SU-DHL-6 (cell line): ENCODE measurements at regions not wholly inside any gene's neighbourhood (a gene's known extent, or its start where the extent isn't known, plus 50 kb on each side); places are given as distances from the start of the nearest gene placed in this dataset.

ENCODE experiments used
- H2AFZ ChIP-seq: fragments of 200-600 bp; sonication (generic); 2 replicates; pipeline ENCODE4 v1.6.1; 2014; ENCODE audit warnings: low read depth, mild to moderate bottlenecking, moderate library complexity, mixed read lengths, antibody characterized with exemption, low read length; ENCODE audit not compliant: severe bottlenecking
- H3F3A ChIP-seq: fragments of 200-600 bp; shearing (Covaris generic); 2 replicates; pipeline ENCODE4 v1.6.0; 2016; ENCODE audit warnings: antibody characterized with exemption, mild to moderate bottlenecking; ENCODE audit not compliant: insufficient read depth
- H3K27ac ChIP-seq: fragments of 200-600 bp; sonication (generic); 2 replicates; pipeline ENCODE4 v1.5.1; 2016; ENCODE audit warnings: low read depth, mild to moderate bottlenecking, low read length, moderate library complexity, mixed read lengths
- H3K27me3 ChIP-seq: fragments of 200-600 bp; sonication (generic), shearing (Covaris generic); 2 replicates; pipeline ENCODE4 v1.6.0; 2014; ENCODE audit warnings: mild to moderate bottlenecking, low read length
- H3K36me3 ChIP-seq: fragments of 200-600 bp; sonication (generic); 2 replicates; pipeline ENCODE4 v1.6.1; 2014; ENCODE audit warnings: mild to moderate bottlenecking, low read length, mixed read lengths
- H3K4me2 ChIP-seq: fragments of 300-600, 200-600 bp; shearing (Covaris generic), sonication (generic); 2 replicates; pipeline ENCODE4 v1.6.0; 2014; ENCODE audit warnings: low read length, low read depth, mild to moderate bottlenecking; ENCODE audit not compliant: poor library complexity, severe bottlenecking
- H3K4me3 ChIP-seq: fragments of 200-600 bp; sonication (generic); 2 replicates; pipeline ENCODE4 v1.5.1; 2014; ENCODE audit warnings: antibody characterized with exemption, low read length, mild to moderate bottlenecking, mixed read lengths; ENCODE audit not compliant: insufficient read depth, poor library complexity, severe bottlenecking
- H3K79me2 ChIP-seq: fragments of 200-600 bp; sonication (generic); 2 replicates; pipeline ENCODE4 v1.6.1; 2014; ENCODE audit warnings: mild to moderate bottlenecking, low read length, moderate library complexity; ENCODE audit not compliant: insufficient read depth
- H3K9ac ChIP-seq: fragments of 200-600 bp; sonication (generic); 2 replicates; pipeline ENCODE4 v1.7.0; 2014; ENCODE audit warnings: mild to moderate bottlenecking, low read length
- H3K9me2 ChIP-seq: fragments of 200-600 bp; sonication (generic); replicated peaks from 2 replicates; pipeline ENCODE4 v1.6.1; 2014; ENCODE audit warnings: low read length; ENCODE audit not compliant: insufficient read depth
- H3K9me3 ChIP-seq: fragments of 200-600 bp; sonication (generic); 2 replicates; pipeline ENCODE4 v1.6.1; 2014; ENCODE audit warnings: low read length, mixed read lengths; ENCODE audit not compliant: insufficient read depth
- H4K20me1 ChIP-seq: fragments of 200-600 bp; sonication (generic); 2 replicates; pipeline ENCODE4 v1.6.1; 2014; ENCODE audit warnings: low read depth, mild to moderate bottlenecking, antibody characterized with exemption, low read length, moderate library complexity, mixed read lengths
- CTCF ChIP-seq: fragments of 200-600 bp; sonication (generic); IDR thresholded peaks from one replicate; pipeline ENCODE4 v1.5.1; 2017; ENCODE audit warnings: antibody characterized with exemption, mild to moderate bottlenecking, low read length, moderate library complexity; ENCODE audit not compliant: insufficient read depth, poor library complexity, severe bottlenecking
- EZH2phosphoT487 ChIP-seq: fragments of 200-600 bp; sonication (generic), shearing (Covaris generic); conservative IDR thresholded peaks from 2 replicates; pipeline ENCODE4 v1.6.1; 2018; ENCODE audit warnings: mild to moderate bottlenecking, antibody characterized with exemption, low read length, moderate library complexity, mixed read lengths

- H4K20me1 ChIP-seq, result no peaks in the 10 kb centered on the region
- no peaks in the 10 kb centered on the region for H3K79me2 ChIP-seq
- no peak overlapping the region for H3K4me3 ChIP-seq
- H3K27me3 ChIP-seq, result no peaks in the 10 kb centered on the region
- H3F3A ChIP-seq, result no peaks in the 10 kb centered on the region
- no peaks in the 10 kb centered on the region for H3K9me3 ChIP-seq
- H3K27ac ChIP-seq, result no peak overlapping the region
- TF ChIP-seq CTCF (no peak), EZH2phosphoT487 (no peak)
- H3K36me3 ChIP-seq, result no peaks in the 10 kb centered on the region
- no peak overlapping the region for H3K4me2 ChIP-seq
- no peak overlapping the region for H2AFZ ChIP-seq
- no peaks in the 10 kb centered on the region for H3K9me2 ChIP-seq
- no peak overlapping the region for H3K9ac ChIP-seq
Observed at GRCh38 chr21:31414263-31415000, 70.4 kb upstream of the TIAM1 start.

DNA sequence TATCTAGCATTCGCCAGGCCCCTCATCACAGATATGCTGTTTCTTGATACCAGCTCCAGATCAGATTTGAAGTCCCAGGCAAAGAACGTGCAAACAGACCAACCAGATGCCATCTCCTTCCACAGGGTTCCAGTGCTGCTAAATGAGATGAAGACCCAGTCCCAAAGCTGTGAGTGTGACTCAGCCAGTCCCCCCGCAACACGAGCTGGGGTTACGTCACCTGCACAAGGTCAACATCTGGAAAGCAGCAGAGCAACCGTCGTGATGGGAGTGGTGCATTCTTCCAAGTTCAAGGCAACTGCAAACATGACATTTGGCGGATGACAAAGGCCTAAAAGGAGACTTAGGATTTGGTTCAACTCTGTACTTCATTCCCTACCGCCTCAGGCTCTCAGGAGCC lies 69.6 kb upstream of the TIAM1 start:
- H3K4me3 ChIP-seq, result no peak overlapping the region
- H4K20me1 ChIP-seq, result no peaks in the 10 kb centered on the region
- no peak for TF ChIP-seq EZH2phosphoT487
- TF ChIP-seq CTCF, result no peak
- no peak overlapping the region for H2AFZ ChIP-seq
- H3K36me3 ChIP-seq, result no peaks in the 10 kb centered on the region
- H3F3A ChIP-seq, result no peaks in the 10 kb centered on the region
- no peaks in the 10 kb centered on the region for H3K9me3 ChIP-seq
- no peaks in the 10 kb centered on the region for H3K79me2 ChIP-seq
- H3K4me2 ChIP-seq, result no peak overlapping the region
- H3K27me3 ChIP-seq, result no peaks in the 10 kb centered on the region
- H3K27ac ChIP-seq, result no peak overlapping the region
- H3K9me2 ChIP-seq, result no peaks in the 10 kb centered on the region
- no peak overlapping the region for H3K9ac ChIP-seq

DNA sequence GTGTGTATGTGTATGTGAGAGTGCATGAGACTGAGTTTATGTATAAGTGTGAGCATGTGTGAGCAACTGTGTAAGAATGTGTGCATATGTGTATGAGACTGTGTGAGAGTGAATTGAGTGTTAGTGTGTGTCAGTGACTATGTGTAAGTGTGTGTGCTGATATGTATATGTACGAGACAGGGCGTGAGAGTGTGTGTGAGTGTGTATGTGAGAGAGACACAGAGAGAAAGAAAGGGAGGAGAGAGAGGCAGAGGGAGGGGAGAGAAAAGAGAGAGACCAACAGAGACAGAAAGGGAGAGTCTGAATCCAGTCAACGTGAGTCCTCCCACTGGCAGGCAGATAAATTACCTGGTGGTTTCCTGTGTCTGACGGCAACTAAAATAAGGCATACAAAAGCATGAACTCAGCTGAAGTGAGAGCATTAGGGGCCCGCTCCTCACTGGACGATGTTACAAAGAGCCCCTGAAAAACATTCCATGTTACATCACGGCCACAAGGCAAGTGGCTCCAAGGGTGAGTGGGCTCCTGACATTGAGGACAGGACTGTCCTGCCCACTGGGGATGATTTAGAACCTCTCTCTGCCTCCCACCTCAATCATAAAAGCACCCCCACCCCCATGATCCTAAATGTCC lies 66.6 kb upstream of the TIAM1 start:
- no peak for TF ChIP-seq EZH2phosphoT487
- peak overlapping the region; percentile 68 for H3K4me2 ChIP-seq
- no peak overlapping the region for H2AFZ ChIP-seq

More for the DNA sequence above, 66.6 kb upstream of the TIAM1 start:
- no peaks in the 10 kb centered on the region for H3K27me3 ChIP-seq
- H3K79me2 ChIP-seq, result no peaks in the 10 kb centered on the region
- peak overlapping the region; percentile 34 for H3K9ac ChIP-seq
- no peaks in the 10 kb centered on the region for H3K36me3 ChIP-seq
- H3K27ac ChIP-seq, result peak overlapping the region; percentile 68
- H3K9me2 ChIP-seq, result no peaks in the 10 kb centered on the region
- no peaks in the 10 kb centered on the region for H3K9me3 ChIP-seq
- H4K20me1 ChIP-seq, result no peaks in the 10 kb centered on the region
- peak overlapping the region; percentile 39 for H3K4me3 ChIP-seq
- H3F3A ChIP-seq, result 0 out of 2 replicates have a peak, but pooled peaks cover 3% of the 10 kb centered on the region
